ENCODE measurements at regions not wholly inside any gene's neighbourhood (a gene's known extent, or its start where the extent isn't known, plus 50 kb on each side); places are given as distances from the start of the nearest gene placed in this dataset.

DNA sequence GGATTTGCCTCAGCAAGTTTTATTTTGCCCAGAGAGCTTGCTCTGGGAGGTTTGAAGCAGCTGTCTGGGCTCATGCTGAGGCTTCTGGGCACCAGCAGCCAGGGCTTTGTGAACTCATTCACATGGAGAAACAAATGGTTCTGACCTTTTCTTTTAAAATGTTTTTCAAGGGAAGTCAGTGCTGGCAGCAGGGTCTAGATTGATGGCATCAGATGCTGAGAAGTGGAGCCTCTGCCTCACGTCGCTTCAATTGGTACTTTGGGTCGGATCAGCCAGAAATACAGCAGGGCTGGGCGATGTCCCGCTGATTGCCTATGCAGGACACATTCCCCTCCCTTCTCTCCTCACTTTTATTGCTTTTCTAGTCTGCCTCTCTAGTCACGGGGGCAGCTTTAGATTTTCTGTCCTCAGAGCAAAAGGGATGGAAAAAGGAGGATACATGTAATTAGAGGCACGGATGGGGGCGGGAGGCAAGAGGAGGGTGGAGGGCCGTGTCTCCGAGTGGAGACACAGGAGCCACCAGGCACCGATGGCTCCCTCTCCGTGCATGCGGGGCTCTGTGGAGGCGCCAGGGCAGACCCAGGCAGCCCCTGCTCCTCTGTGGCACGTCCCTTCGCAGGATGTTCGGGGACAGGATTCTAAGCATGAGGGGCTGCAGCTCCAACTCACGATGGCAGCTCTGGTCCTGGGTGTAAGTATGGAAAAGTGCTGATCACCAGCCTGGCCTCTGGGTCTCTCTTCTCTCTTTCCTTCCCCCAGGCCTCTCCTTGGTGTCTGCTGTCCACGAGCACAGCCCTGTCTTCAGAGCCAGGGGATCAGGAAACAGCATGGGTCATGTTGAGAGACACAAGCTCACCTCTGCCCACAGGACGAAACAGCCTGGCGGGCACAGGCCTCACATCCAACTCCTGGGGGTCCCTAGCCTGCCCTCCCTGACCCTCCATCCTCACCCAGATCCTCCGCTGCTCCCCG, 116.1 kb downstream of the FAM43A start:
- no peak for DNase-seq (ENCODE audit: low read depth in 3 of 3, low spot score in 1 of 3)

DNA sequence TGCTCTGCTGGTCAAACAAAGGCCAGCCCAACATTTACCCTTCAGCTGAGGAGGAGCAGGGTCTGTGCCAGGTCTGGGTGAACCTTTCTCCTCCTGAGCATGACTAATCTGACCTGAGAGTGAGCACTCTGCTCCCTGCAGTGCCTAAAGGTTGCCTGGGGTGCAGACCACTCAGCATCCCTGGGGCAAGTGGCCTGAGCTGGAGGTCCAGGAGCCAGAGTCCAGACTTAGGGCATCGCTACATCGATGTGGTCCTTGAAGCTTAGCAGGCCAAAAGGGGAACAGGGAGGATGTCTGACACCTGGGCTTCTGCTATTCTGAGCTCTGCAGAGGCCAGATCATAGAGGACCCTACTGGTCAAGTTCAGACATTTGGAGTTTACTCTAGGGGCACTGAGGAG, 119.1 kb downstream of the FAM43A start:
- no peak for DNase-seq (ENCODE audit: low read depth in 3 of 3, low spot score in 1 of 3)

- DNase-seq (ENCODE audit: low read depth in 3 of 3, low spot score in 1 of 3), result no peak
Observed at GRCh38 chr3:194805546-194805945, 119.9 kb downstream of the FAM43A start.

DNA sequence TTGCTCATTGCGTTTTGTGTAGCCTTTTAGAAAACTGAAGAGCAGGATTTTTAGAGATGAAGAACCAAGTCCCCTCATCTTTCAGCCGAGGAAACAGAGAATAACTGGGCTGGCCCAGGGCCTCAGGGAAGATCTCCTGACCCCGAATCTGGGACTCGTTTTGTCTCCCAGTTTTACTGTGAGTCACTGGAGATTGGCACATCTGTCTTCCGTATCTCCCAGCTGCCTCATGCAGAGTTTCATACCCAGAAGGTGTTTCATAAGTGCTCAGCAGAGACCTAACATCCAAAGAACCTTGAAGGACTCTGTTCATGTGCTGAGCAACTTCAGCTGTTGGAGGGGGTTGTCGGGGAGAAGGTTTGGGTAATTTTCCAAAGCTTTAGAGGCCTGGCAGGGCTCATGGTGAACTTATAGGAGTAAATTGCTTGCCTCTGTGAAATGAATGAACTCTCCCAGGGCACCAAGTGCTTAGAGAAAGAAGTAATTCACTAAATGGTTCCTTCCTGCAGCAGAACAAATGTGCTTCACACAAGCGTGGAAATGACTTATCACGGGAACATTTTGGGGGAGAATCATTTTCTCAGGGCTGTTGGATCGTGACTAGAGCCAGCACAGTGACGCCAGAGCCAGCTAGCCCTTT, 121.4 kb downstream of the FAM43A start:
- DNase-seq (ENCODE audit: low read depth in 3 of 3, low spot score in 1 of 3), result no peak

DNA sequence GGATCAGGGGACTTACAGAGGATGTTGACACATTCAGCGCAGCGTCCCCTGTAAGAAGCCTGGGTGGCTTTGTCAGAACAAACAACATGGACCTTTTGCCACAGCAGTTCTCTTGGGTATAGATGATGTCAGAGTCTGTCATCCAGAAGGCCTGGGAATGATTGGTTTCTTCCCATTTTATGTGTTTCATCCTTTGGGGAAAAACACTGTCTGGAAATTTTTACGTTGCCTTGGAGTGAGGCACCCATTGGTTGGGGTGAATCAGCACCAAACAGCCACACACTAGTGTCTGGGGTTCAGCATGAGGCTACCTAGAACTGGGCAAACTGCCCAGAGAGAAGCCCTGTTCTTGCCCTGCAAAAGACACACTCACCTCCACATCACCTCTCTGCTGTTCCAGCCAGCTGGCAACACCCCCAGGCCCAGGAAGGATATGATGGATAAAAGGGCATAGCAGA, 123.0 kb downstream of the FAM43A start:
- no peak for DNase-seq (ENCODE audit: low read depth in 3 of 3, low spot score in 1 of 3)

DNA sequence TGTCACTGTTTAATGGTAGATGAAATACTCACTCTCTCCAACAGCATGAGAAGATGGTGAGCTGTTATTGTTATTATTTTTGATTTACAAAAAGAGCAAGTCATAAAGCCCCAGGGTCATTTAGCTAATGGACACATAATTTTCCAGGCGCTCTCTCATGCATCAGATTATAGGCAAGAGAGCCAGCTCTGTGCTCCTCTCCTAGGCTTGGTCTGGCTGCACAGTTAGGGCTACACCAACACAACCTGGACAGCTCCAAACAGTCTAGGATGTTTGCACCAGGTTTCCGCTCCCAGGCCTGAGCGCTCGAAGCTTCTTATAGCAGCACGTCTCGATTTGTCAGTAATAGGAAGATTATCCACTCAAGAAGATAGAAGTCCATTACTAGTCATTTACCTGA, 123.7 kb downstream of the FAM43A start:
- DNase-seq (ENCODE audit: low read depth in 3 of 3, low spot score in 1 of 3), result no peak

- DNase-seq (ENCODE audit: low read depth in 3 of 3, low spot score in 1 of 3), result no peak
Observed at GRCh38 chr3:194810076-194810475, 124.4 kb downstream of the FAM43A start.

GRCh38 chr3:194811118-194811517, 125.4 kb downstream of the FAM43A start:
- no peak for DNase-seq (ENCODE audit: low read depth in 3 of 3, low spot score in 1 of 3)

DNA sequence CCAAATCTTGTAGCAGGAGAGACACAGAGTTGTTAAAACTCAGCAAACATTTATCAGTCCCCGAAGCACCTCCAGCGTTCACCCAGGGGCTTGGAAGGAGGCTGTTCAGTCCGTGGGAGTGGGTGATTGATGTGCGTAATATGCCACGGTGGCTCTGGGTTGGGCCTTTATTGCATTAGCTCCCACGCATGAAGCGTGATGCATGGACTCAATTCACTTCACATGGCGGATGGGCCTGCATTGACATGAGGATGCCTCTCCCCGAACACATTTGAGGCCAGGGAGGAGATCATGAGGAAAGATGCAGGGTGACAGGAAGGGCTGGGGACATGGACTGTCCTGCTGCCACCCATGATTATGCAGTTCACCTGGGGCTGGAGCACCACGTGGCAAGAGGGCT, 126.5 kb downstream of the FAM43A start:
- no peak for DNase-seq (ENCODE audit: low read depth in 3 of 3, low spot score in 1 of 3)

DNA sequence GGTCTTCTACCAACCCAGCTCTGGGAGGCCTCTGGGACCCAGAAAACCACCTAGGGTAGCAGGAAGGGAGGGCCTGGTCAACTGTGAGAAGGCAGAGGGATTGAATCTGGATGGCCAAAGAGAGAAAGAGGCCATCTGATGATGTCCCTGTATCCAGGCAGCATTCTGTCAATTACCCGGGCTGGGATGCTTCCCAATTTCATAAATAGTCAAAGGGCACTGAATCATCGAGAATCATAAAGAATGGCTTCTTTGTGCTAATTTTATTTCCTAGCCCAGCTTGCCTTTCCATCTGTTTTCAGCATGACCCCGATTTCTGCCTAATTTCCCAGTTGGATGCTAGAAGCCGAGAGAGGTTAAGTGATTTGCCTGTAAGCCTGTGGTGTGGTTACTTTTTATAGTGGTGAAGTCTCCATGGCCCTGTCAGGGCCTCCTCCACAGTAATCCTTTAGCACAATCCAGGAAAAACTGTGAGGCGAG, 129.2 kb downstream of the FAM43A start:
- no peak for DNase-seq (ENCODE audit: low read depth in 3 of 3, low spot score in 1 of 3)

DNA sequence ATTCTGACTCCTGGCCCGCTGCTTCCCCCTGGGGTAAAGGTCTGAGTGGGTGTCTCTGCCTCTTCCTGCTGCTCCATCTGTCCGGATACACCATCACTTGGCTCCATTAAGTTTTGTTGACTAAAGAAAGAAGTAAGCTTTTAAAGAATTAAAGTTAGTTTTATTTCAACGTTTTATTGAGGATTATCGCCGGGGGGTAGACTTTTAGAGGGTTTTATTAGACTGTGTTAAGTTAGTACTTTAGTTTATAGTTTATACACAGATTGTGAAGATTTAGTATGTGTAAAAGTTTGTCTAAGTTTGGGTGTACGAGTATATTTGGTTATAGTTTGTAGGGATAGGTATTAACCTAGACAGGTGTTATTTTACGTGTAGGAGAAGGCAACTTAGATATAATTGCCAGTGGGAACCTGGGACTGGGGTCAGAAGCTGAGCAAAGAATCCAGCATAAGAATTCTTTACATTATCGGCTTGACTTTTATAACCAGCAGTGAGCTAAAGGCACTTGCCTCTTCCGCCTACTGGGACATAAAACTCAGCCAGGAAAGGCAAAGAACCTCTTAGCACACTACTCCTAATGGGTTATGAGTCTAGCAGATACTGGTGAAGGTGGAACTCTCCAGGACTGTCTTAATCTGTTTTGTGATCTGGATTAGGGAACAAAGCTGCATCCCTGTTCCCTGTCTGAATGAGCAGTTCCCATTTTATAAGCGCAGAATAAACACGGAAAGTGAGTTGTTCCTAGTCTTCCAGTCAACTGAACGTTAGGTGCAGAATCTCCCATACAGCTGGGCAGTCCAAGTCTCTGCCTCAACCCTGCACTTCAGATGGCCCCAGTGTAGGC, 131.3 kb downstream of the FAM43A start:
- DNase-seq (ENCODE audit: low read depth in 3 of 3, low spot score in 1 of 3), result no peak

DNA sequence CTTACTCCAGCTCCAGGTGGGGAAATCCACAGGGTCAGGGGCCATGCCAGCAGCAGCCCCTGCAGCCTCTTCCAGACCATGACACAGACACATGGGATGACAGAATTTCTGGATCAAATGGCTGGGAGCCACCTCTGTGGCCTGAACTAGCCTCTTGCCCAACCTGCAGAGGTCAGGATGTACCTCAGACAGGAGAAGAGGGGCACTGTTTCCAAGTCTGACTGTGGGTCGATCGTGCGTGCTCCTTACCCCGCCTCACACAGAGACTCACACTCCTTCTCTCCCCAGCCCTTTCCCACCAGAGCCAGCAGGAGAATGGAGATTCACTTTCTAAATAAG, 131.9 kb downstream of the FAM43A start:
- DNase-seq (ENCODE audit: low read depth in 3 of 3, low spot score in 1 of 3), result no peak

DNA sequence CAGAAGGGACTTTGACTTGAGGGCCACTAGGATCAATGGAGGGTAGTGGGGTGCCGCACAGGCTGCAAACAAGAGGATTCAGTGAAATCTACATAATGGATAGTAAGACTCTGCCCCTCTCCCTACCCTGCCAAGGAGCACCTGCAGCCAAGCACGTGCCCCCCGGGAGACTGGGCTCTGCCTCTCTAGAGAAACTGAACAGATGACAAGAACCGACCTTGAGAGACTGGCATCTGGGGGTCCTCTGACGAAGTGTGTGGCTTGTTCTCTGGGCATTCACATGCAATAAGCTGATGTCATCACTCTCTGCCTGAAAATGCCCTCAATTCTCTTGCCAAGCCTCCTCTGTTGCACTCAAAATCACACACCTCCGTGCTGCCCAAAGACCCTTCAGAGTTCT, 132.3 kb downstream of the FAM43A start:
- DNase-seq (ENCODE audit: low read depth in 3 of 3, low spot score in 1 of 3), result no peak

DNA sequence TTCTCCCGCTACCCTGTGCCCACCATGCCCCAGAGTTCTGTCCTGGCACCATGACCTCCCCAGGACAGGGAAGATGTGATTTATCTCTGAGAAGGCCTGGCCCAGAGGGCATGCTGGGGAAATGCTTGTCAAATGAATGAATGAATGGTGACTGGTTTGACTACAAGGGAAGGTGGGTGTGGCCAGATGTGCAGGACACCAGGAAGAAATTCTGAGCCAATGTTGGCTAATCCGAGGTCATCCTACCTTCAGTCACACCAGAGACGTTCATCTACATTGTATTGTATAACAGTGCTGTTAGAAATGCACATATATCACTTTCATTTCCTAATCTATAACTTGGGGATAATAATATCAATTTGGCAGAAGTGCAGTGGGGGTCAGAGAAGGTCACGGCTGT, 138.4 kb downstream of the FAM43A start:
- DNase-seq (ENCODE audit: low read depth in 3 of 3, low spot score in 1 of 3), result no peak

DNA sequence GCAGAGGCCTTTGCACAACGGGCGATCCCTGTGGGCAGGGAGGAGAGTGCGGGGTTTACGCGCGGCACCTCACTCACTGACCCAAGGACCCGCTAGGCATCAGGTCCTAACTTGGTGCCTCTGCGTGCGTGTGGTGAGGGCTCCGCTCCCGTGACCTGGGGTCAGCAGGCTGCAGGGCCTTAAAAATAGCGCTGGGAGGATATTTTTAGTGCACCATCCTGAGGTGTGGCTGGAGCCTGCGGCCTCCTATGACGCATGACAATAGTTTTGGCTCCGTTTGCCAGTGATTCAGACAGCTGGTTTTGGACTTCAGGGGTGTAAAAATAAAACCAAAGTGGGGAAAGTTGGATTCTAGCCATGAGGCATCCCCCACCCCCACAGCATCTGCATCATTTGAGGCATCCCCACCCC, 139.0 kb downstream of the FAM43A start:
- DNase-seq (ENCODE audit: low read depth in 3 of 3, low spot score in 1 of 3), result no peak

- no peak for DNase-seq (ENCODE audit: low read depth in 3 of 3, low spot score in 1 of 3)
Observed at GRCh38 chr3:194826594-194826993, 140.9 kb downstream of the FAM43A start.

DNA sequence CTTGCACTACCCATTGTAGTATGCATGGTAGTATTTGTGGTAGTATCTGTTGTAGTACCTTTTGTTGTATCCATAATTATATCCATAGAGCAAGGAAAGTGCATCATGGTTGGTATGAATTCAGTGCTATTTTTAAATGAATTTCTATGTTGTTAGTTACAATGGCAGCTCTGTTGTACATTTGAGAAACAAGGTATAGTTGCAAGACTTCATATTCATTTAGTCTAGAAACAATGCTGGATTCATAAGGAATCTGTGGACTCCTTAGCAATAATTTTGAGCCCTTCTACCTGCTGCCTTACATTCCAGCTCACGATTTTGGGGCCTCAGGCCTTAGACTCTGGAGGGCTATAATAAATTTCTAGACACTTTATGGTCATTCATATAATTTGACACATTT, 141.8 kb downstream of the FAM43A start:
- DNase-seq (ENCODE audit: low read depth in 3 of 3, low spot score in 1 of 3), result no peak

DNA sequence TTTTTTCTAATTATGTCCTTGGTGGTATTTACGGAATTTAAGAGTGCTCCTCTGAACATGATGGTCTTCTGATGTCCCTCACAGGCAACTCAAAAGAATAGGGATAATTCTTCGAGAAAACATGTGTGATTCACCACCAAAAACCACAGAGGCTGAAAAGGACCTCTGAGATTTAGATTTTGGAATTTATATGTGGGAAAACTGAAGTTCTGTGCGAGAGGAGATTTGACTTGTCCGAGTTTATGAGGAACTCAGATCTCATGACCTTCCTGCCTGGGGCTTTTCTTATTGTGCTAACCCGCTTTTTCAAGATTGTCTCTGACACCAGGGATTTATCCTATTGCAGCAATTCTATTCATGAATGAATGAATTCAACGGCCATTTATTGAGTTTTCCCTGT, 142.4 kb downstream of the FAM43A start:
- no peak for DNase-seq (ENCODE audit: low read depth in 3 of 3, low spot score in 1 of 3)

GRCh38 chr3:194828926-194829325, 143.2 kb downstream of the FAM43A start:
- no peak for DNase-seq (ENCODE audit: low read depth in 3 of 3, low spot score in 1 of 3)

- no peak for DNase-seq (ENCODE audit: low read depth in 3 of 3, low spot score in 1 of 3)
Observed at GRCh38 chr3:194830401-194830800, 144.7 kb downstream of the FAM43A start.

DNA sequence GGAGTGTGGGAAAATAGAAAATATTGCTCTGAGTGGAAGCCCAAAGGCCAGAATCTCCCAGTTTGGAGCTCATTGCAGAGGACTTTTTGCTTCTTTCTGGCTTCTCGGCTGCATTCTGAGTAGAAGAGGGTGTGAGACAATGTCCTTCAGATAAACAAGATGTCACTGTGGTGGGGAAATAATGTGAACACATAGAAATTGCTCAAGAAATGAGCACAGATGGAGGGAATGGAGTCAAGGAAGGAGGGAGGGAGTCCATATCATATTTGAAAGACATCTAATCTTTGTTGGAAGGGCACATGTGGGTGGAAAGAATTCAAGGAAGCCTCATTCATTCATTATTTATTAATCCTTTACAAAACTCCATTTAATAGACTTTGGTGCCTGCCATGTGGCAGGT, 145.3 kb downstream of the FAM43A start:
- no peak for DNase-seq (ENCODE audit: low read depth in 3 of 3, low spot score in 1 of 3)
